CD4-positive, CD25-positive, alpha-beta regulatory T cell (primary cell): ENCODE measurements at regions not wholly inside any gene's neighbourhood (a gene's known extent, or its start where the extent isn't known, plus 50 kb on each side); places are given as distances from the start of the nearest gene placed in this dataset.

Experiments
- ATAC-seq, 2 donors: fragments of 150-1000 bp; cut with Tn5 transposase; one replicate each; pipeline ENCODE4 v1.10.0; 2021; ENCODE audit warnings: low read depth in 2 of 2, moderate number of reproducible peaks in 2 of 2, moderate library complexity in 1 of 2
- DNase-seq, 3 donors: peaks; one replicate each; pipeline versions ENCODE4 v3.0.0 to v3.0.0-alpha.2; 2012 to 2022; ENCODE audit warnings: mixed read lengths in 1 of 3
- H3K27ac ChIP-seq: one replicate; pipeline ENCODE4 v1.7.0; 2013; ENCODE audit warnings: mild to moderate bottlenecking, low read length; ENCODE audit not compliant: insufficient read depth, poor library complexity, severe bottlenecking
- H3K27me3 ChIP-seq: one replicate; pipeline ENCODE4 v1.7.0; 2013; ENCODE audit warnings: low read length; ENCODE audit not compliant: control insufficient read depth, insufficient read depth
- H3K36me3 ChIP-seq: one replicate; pipeline ENCODE4 v1.7.0; 2013; ENCODE audit warnings: mild to moderate bottlenecking, low read length, moderate library complexity; ENCODE audit not compliant: control insufficient read depth, insufficient read depth
- H3K4me1 ChIP-seq: 2 replicates; pipeline ENCODE4 v1.7.0; 2013; ENCODE audit warnings: mild to moderate bottlenecking, low read length; ENCODE audit not compliant: insufficient read depth, control insufficient read depth, poor library complexity, severe bottlenecking
- H3K4me3 ChIP-seq: one replicate; pipeline ENCODE4 v1.7.0; 2013; ENCODE audit warnings: low read depth, mild to moderate bottlenecking, low read length, moderate library complexity
- H3K9me3 ChIP-seq, 2 experiments: 1 replicate in 1 of 2; 2 replicates in 1 of 2; pipeline ENCODE4 v1.7.0; 2013; ENCODE audit warnings: low read length in 2 of 2, mild to moderate bottlenecking in 1 of 2, moderate library complexity in 1 of 2; ENCODE audit not compliant: control insufficient read depth in 2 of 2
- H3K27ac Mint-ChIP-seq, 3 donors: one replicate each; pipeline ENCODE4 v1.8.0; 2020 to 2022; ENCODE audit warnings: mild to moderate bottlenecking in 3 of 3, mixed read lengths in 3 of 3, moderate library complexity in 2 of 3
- H3K27me3 Mint-ChIP-seq: one replicate; pipeline ENCODE4 v1.8.0; 2022; ENCODE audit warnings: mild to moderate bottlenecking, mixed read lengths
- H3K36me3 Mint-ChIP-seq: one replicate; pipeline ENCODE4 v1.8.0; 2020; ENCODE audit warnings: mixed read lengths
- H3K4me1 Mint-ChIP-seq, 4 donors: one replicate each; pipeline ENCODE4 v1.8.0; 2020 to 2022; ENCODE audit warnings: mixed read lengths in 4 of 4, mild to moderate bottlenecking in 1 of 4
- H3K4me3 Mint-ChIP-seq, 4 donors: one replicate each; pipeline ENCODE4 v1.8.0; 2020 to 2022; ENCODE audit warnings: mild to moderate bottlenecking in 4 of 4, mixed read lengths in 4 of 4, moderate library complexity in 3 of 4
- H3K9me3 Mint-ChIP-seq, 7 donors: one replicate each; pipeline ENCODE4 v1.8.0; 2020 to 2022; ENCODE audit warnings: mixed read lengths in 7 of 7, mild to moderate bottlenecking in 3 of 7, moderate library complexity in 2 of 7

- no peaks in the 10 kb centered on the region for H3K9me3 ChIP-seq
- Mint-ChIP-seq H3K36me3 (peaks cover 3% of the 10 kb centered on the region), H3K27ac (no peak overlapping the region), H3K4me1 (no peaks in the 10 kb centered on the region), H3K27me3 (peaks cover 5% of the 10 kb centered on the region), H3K9me3 (peaks cover 0 to 1% (median 0%) of the 10 kb centered on the region in 7 donors), H3K4me3 (no peak overlapping the region)
- ATAC-seq (no peak), DNase-seq (no peak)
- H3K4me1 ChIP-seq, result no peaks in the 10 kb centered on the region
- H3K27ac ChIP-seq, result no peak overlapping the region
- no peaks in the 10 kb centered on the region for H3K27me3 ChIP-seq
- H3K4me3 ChIP-seq, result no peak overlapping the region
- no peaks in the 10 kb centered on the region for H3K36me3 ChIP-seq
Measured at GRCh38 chr2:239576784-239577685, 176.2 kb upstream of the HDAC4 start.

GRCh38 chr2:239575931-239576445 is 175.2 kb upstream of the HDAC4 start:
- no peaks in the 10 kb centered on the region for H3K36me3 ChIP-seq
- Mint-ChIP-seq H3K27ac (no peak overlapping the region), H3K4me1 (no peaks in the 10 kb centered on the region), H3K4me3 (no peak overlapping the region), H3K9me3 (peaks cover 0 to 1% (median 0%) of the 10 kb centered on the region in 7 donors), H3K36me3 (peaks cover 3% of the 10 kb centered on the region), H3K27me3 (peaks cover 5% of the 10 kb centered on the region)
- H3K27me3 ChIP-seq, result no peaks in the 10 kb centered on the region
- H3K27ac ChIP-seq, result no peak overlapping the region
- no peak for ATAC-seq
- H3K4me1 ChIP-seq, result no peaks in the 10 kb centered on the region
- H3K9me3 ChIP-seq, result no peaks in the 10 kb centered on the region
- H3K4me3 ChIP-seq, result no peak overlapping the region
- no peak for DNase-seq

- H3K9me3 ChIP-seq, result no peaks in the 10 kb centered on the region
- Mint-ChIP-seq H3K27ac (no peak overlapping the region), H3K4me1 (peaks cover 0 to 3% (median 0%) of the 10 kb centered on the region in 4 donors), H3K4me3 (no peak overlapping the region), H3K9me3 (peaks cover 0 to 1% (median 0%) of the 10 kb centered on the region in 7 donors), H3K27me3 (peaks cover 8% of the 10 kb centered on the region), H3K36me3 (peaks cover 3% of the 10 kb centered on the region)
- DNase-seq (no peak), ATAC-seq (no peak)
- H3K4me3 ChIP-seq, result no peak overlapping the region
- no peaks in the 10 kb centered on the region for H3K27me3 ChIP-seq
- no peaks in the 10 kb centered on the region for H3K4me1 ChIP-seq
- H3K27ac ChIP-seq, result no peak overlapping the region
- H3K36me3 ChIP-seq, result no peaks in the 10 kb centered on the region
Measured at GRCh38 chr2:239574434-239575156, 173.8 kb upstream of the HDAC4 start.

GRCh38 chr2:239574054-239574433 is 173.2 kb upstream of the HDAC4 start:
- no peaks in the 10 kb centered on the region for H3K9me3 ChIP-seq
- no peak for DNase-seq
- Mint-ChIP-seq H3K36me3 (no peaks in the 10 kb centered on the region), H3K4me1 (peaks cover 0 to 3% (median 0%) of the 10 kb centered on the region in 4 donors), H3K27ac (no peak overlapping the region), H3K9me3 (peaks cover 0 to 1% (median 0%) of the 10 kb centered on the region in 7 donors), H3K4me3 (no peak overlapping the region), H3K27me3 (peaks cover 9% of the 10 kb centered on the region)
- H3K27me3 ChIP-seq, result no peaks in the 10 kb centered on the region
- H3K4me1 ChIP-seq, result no peaks in the 10 kb centered on the region
- H3K27ac ChIP-seq, result no peak overlapping the region
- H3K36me3 ChIP-seq, result no peaks in the 10 kb centered on the region
- no peak for ATAC-seq
- H3K4me3 ChIP-seq, result no peak overlapping the region

- Mint-ChIP-seq H3K9me3 (no peaks in the 10 kb centered on the region), H3K4me1 (peaks cover 0 to 3% (median 0%) of the 10 kb centered on the region in 4 donors), H3K27ac (no peak overlapping the region), H3K27me3 (peaks cover 9% of the 10 kb centered on the region), H3K4me3 (no peak overlapping the region), H3K36me3 (no peaks in the 10 kb centered on the region)
- DNase-seq, result no peak
- ATAC-seq, result peak in 1 of 2 donors; percentile 31
- Histone ChIP-seq H3K4me3 (no peak overlapping the region), H3K27ac (no peak overlapping the region), H3K36me3 (no peaks in the 10 kb centered on the region), H3K27me3 (no peaks in the 10 kb centered on the region), H3K4me1 (no peaks in the 10 kb centered on the region), H3K9me3 (no peaks in the 10 kb centered on the region)
Measured at GRCh38 chr2:239570971-239571520, 170.2 kb upstream of the HDAC4 start.

GRCh38 chr2:239570216-239570925 is 169.6 kb upstream of the HDAC4 start:
- H3K27ac Mint-ChIP-seq, result no peak overlapping the region
- H3K4me3 Mint-ChIP-seq, result no peak overlapping the region
- Histone ChIP-seq H3K27me3 (no peaks in the 10 kb centered on the region), H3K4me3 (no peak overlapping the region), H3K36me3 (no peaks in the 10 kb centered on the region), H3K4me1 (no peaks in the 10 kb centered on the region), H3K27ac (no peak overlapping the region), H3K9me3 (no peaks in the 10 kb centered on the region)
- no peaks in the 10 kb centered on the region for H3K36me3 Mint-ChIP-seq
- H3K4me1 Mint-ChIP-seq, result peaks cover 0 to 3% (median 0%) of the 10 kb centered on the region in 4 donors
- H3K9me3 Mint-ChIP-seq, result no peaks in the 10 kb centered on the region
- H3K27me3 Mint-ChIP-seq, result peaks cover 9% of the 10 kb centered on the region
- ATAC-seq (no peak), DNase-seq (no peak)

- no peaks in the 10 kb centered on the region for H3K4me1 ChIP-seq
- DNase-seq, result no peak
Measured at GRCh38 chr2:239569401-239570090, 168.7 kb upstream of the HDAC4 start.

More at GRCh38 chr2:239569401-239570090, 168.7 kb upstream of the HDAC4 start:
- no peak overlapping the region for H3K4me3 ChIP-seq
- H3K36me3 Mint-ChIP-seq, result no peaks in the 10 kb centered on the region
- H3K27me3 ChIP-seq, result no peaks in the 10 kb centered on the region
- H3K36me3 ChIP-seq, result no peaks in the 10 kb centered on the region
- H3K4me3 Mint-ChIP-seq, result no peak overlapping the region
- peak in 1 of 2 donors; percentile 34 for ATAC-seq
- no peaks in the 10 kb centered on the region for H3K9me3 ChIP-seq
- no peaks in the 10 kb centered on the region for H3K9me3 Mint-ChIP-seq
- H3K4me1 Mint-ChIP-seq, result peaks cover 0 to 3% (median 0%) of the 10 kb centered on the region in 4 donors
- H3K27me3 Mint-ChIP-seq, result peaks cover 9% of the 10 kb centered on the region
- peak overlapping the region in 1 of 3 donors; percentile 16 for H3K27ac Mint-ChIP-seq
- H3K27ac ChIP-seq, result no peak overlapping the region
